OCI-LY7 (cell line): ENCODE measurements at regions not wholly inside any gene's neighbourhood (a gene's known extent, or its start where the extent isn't known, plus 50 kb on each side); places are given as distances from the start of the nearest gene placed in this dataset.
A peak's percentile ranks its signal among the peaks of the same experiment; 100 is the strongest.

Source experiments
- BruUV-seq: library from RNA; stranded (reverse); fragments of 400-500 nt; replicated peaks from 2 replicates; lab custom pipeline; 2021; lab: Mats Ljungman, UMichigan
- CTCF ChIA-PET: fragments of 300-600 bp; sonication (Branson Sonifier 250); formaldehyde crosslinking; loops from one replicate; lab custom pipeline; 2022; ENCODE audit warnings: antibody characterized with exemption; ENCODE audit not compliant: unreplicated experiment; lab: Charles Lee
- POLR2A ChIA-PET: fragments of 300-600 bp; sonication (Branson Sonifier 250); formaldehyde crosslinking; loops from one replicate; lab custom pipeline; 2022; ENCODE audit warnings: antibody characterized with exemption; lab: Charles Lee
- DNase-seq: peaks from one replicate; pipeline ENCODE4 v3.0.0-alpha.2; 2015; ENCODE audit warnings: low spot score
- H2AFZ ChIP-seq: fragments of 200-600 bp; sonication (generic), shearing (Covaris generic); 2 replicates; pipeline ENCODE4 v1.6.1; 2014; ENCODE audit warnings: mild to moderate bottlenecking, antibody characterized with exemption, low read length, moderate library complexity
- H3K27ac ChIP-seq: fragments of 200-600 bp; sonication (generic); 2 replicates; pipeline ENCODE4 v1.5.1; 2014; ENCODE audit warnings: mixed run types, low read depth, mild to moderate bottlenecking, moderate library complexity, low read length, inconsistent platforms; ENCODE audit not compliant: poor library complexity, severe bottlenecking
- H3K36me3 ChIP-seq: fragments of 200-600 bp; sonication (generic); 2 replicates; pipeline ENCODE4 v1.6.1; 2014; ENCODE audit warnings: mild to moderate bottlenecking, antibody characterized with exemption, low read length, moderate library complexity, mixed read lengths; ENCODE audit not compliant: insufficient read depth
- H3K4me1 ChIP-seq: fragments of 200-600 bp; sonication (generic); 2 replicates; pipeline ENCODE4 v1.5.1; 2014; ENCODE audit warnings: mild to moderate bottlenecking, low read length; ENCODE audit not compliant: insufficient read depth, poor library complexity, severe bottlenecking
- H3K4me2 ChIP-seq: fragments of 200-600 bp; sonication (generic); 2 replicates; pipeline ENCODE4 v1.6.1; 2014; ENCODE audit warnings: mild to moderate bottlenecking, low read length
- H3K4me3 ChIP-seq: fragments of 200-600 bp; sonication (generic); 2 replicates; pipeline ENCODE4 v1.5.1; 2014; ENCODE audit warnings: mild to moderate bottlenecking, low read depth, low read length; ENCODE audit not compliant: poor library complexity, severe bottlenecking
- H3K79me2 ChIP-seq: fragments of 200-600 bp; sonication (generic); 2 replicates; pipeline ENCODE4 v1.6.1; 2016; ENCODE audit warnings: low read depth, mild to moderate bottlenecking, low read length, moderate library complexity, mixed read lengths; ENCODE audit not compliant: insufficient read depth
- H3K9me2 ChIP-seq: fragments of 200-600 bp; sonication (generic); 2 replicates; pipeline ENCODE4 v1.6.1; 2016; ENCODE audit warnings: mild to moderate bottlenecking, low read length, mixed read lengths; ENCODE audit not compliant: insufficient read depth
- H3K9me3 ChIP-seq: fragments of 200-600 bp; sonication (generic); 2 replicates; pipeline ENCODE4 v1.6.1; 2014; ENCODE audit warnings: mild to moderate bottlenecking, mixed run types, low read length, mixed read lengths
- H4K20me1 ChIP-seq: fragments of 200-600 bp; sonication (generic); 2 replicates; pipeline ENCODE4 v1.6.1; 2014; ENCODE audit warnings: mild to moderate bottlenecking, antibody characterized with exemption, low read length, moderate library complexity, mixed read lengths; ENCODE audit not compliant: insufficient read depth
- CTCF ChIP-seq: fragments of 200-600 bp; sonication (generic); conservative IDR thresholded peaks from 2 replicates; pipeline ENCODE4 v1.5.1; 2014; ENCODE audit warnings: mild to moderate bottlenecking, antibody characterized with exemption, low read length, moderate library complexity, mixed read lengths
- EZH2phosphoT487 ChIP-seq: fragments of 200-600 bp; sonication (generic); IDR thresholded peaks from 2 replicates; pipeline ENCODE4 v1.6.1; 2018; ENCODE audit warnings: low read depth, borderline replicate concordance, mild to moderate bottlenecking, mixed run types, antibody characterized with exemption, low read length, moderate library complexity, mixed read lengths
- intact Hi-C: fragments of 100-400 bp; cut with micrococcal nuclease; formaldehyde crosslinking; loops from one replicate; pipeline ENCODE4 v1.10.0; 2022; ENCODE audit not compliant: unreplicated experiment

DNA sequence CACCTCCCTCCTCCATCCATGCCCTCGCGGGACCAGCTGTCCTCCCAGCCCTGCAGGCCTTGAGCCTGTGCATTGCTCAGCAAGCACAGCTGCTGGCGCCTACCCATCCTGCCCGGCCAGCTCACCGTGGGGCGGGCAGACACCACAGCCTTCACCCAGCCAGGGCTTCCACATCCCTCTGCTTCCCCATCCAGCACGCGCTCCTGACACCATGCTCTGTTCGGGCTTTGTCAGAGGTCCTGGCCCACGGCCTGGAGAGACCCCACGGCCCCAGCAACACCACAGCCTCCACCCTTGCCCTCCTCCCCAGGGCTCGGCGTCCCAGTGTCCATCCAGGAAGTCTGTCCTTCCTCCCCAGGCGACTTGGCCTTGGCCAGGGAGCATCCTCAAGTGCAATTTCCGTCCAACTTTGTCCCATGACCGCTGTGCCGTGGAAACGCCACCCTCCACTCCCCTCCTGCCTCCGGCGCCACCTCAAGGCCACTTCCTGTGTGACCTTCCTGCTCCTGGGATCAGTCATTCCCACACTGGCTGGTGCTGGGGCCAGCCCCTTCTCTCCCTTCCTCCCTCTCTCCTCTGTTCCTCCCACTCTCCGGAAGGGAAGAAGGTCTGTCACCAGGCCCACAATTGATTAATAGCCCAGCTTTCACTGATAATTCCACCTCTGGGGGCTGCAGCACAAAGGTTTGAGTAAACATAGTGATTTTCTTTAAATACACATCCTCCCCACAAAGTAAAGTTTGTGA lies 71.5 kb upstream of the SMNDC1 start:
- H3K9me3 ChIP-seq: no peaks in the 10 kb centered on the region
- no peak for DNase-seq
- no peaks in the 10 kb centered on the region for H3K36me3 ChIP-seq
- intact Hi-C loops: no loop called here
- no peak overlapping the region for H3K4me3 ChIP-seq
- H3K4me1 ChIP-seq: peaks cover 5% of the 10 kb centered on the region
- no peaks in the 10 kb centered on the region for H3K9me2 ChIP-seq
- H3K79me2 ChIP-seq: no peaks in the 10 kb centered on the region
- H3K4me2 ChIP-seq: no peak overlapping the region
- POLR2A ChIA-PET: interaction anchor here (1.0 to 1.2 kb wide), 2 partner anchors 9 to 29 kb away, joined by 3 to 4 read pairs; no protein-coding TSS in a partner anchor
- no peak overlapping the region for H2AFZ ChIP-seq
- no peak for TF ChIP-seq CTCF
- TF ChIP-seq EZH2phosphoT487: no peak
- no peak overlapping the region for H3K27ac ChIP-seq
- H4K20me1 ChIP-seq: no peaks in the 10 kb centered on the region
- BruUV-seq: no TSS peak
- CTCF ChIA-PET: interaction anchor here (1.0 kb wide), 1 partner anchor 21 kb away, joined by 3 read pairs; no protein-coding TSS in a partner anchor

- Histone ChIP-seq H3K4me1 (peaks cover 5% of the 10 kb centered on the region), H3K9me3 (no peaks in the 10 kb centered on the region), H3K4me2 (no peak overlapping the region), H2AFZ (no peak overlapping the region), H3K9me2 (no peaks in the 10 kb centered on the region), H3K4me3 (no peak overlapping the region), H3K79me2 (no peaks in the 10 kb centered on the region), H3K27ac (no peak overlapping the region), H3K36me3 (no peaks in the 10 kb centered on the region), H4K20me1 (no peaks in the 10 kb centered on the region)
- POLR2A ChIA-PET: interaction anchor here (1.0 to 1.2 kb wide), 2 partner anchors 10 to 28 kb away, joined by 3 to 4 read pairs; no protein-coding TSS in a partner anchor
- no peak for DNase-seq
- intact Hi-C loops: no loop called here
- TF ChIP-seq EZH2phosphoT487 (no peak), CTCF (no peak)
- CTCF ChIA-PET: interaction anchor here (1.0 kb wide), 1 partner anchor 22 kb away, joined by 3 read pairs; no protein-coding TSS in a partner anchor
- no TSS peak for BruUV-seq
Observed at GRCh38 chr10:110376767-110377160, 72.0 kb upstream of the SMNDC1 start.

- DNase-seq: peak; percentile 55
Observed at GRCh38 chr10:110378006-110378405, 73.3 kb upstream of the SMNDC1 start.

More at GRCh38 chr10:110378006-110378405, 73.3 kb upstream of the SMNDC1 start:
- Histone ChIP-seq H3K27ac (no peak overlapping the region), H3K4me2 (no peak overlapping the region), H4K20me1 (no peaks in the 10 kb centered on the region), H3K79me2 (no peaks in the 10 kb centered on the region), H2AFZ (no peak overlapping the region), H3K36me3 (no peaks in the 10 kb centered on the region), H3K9me2 (no peaks in the 10 kb centered on the region), H3K9me3 (no peaks in the 10 kb centered on the region), H3K4me1 (peaks cover 5% of the 10 kb centered on the region), H3K4me3 (no peak overlapping the region)
- no peak for TF ChIP-seq EZH2phosphoT487
- ChIA-PET CTCF (no interaction called here), POLR2A (no interaction called here)
- intact Hi-C loops: no loop called here
- no TSS peak for BruUV-seq
